GM23248 (cell line): ENCODE measurements at regions not wholly inside any gene's neighbourhood (a gene's known extent, or its start where the extent isn't known, plus 50 kb on each side); places are given as distances from the start of the nearest gene placed in this dataset.

Experiments used
- EZH2 ChIP-seq: fragments of 200-600 bp; sonication (generic); IDR thresholded peaks from 2 replicates; pipeline ENCODE4 v1.6.1; 2018; ENCODE audit warnings: antibody characterized with exemption, mild to moderate bottlenecking; ENCODE audit not compliant: insufficient read depth, poor library complexity, severe bottlenecking
- EZH2phosphoT487 ChIP-seq: fragments of 200-600 bp; sonication (generic); IDR thresholded peaks from 2 replicates; pipeline ENCODE4 v1.6.1; 2018; ENCODE audit warnings: antibody characterized with exemption, moderate library complexity, mild to moderate bottlenecking, low read depth; ENCODE audit not compliant: insufficient read depth

GRCh38 chr1:195153107-195153506 is 1455.1 kb downstream of the KCNT2 start:
- TF ChIP-seq EZH2 (no peak), EZH2phosphoT487 (no peak)
